OCI-LY1 (cell line): ENCODE measurements at regions not wholly inside any gene's neighbourhood (a gene's known extent, or its start where the extent isn't known, plus 50 kb on each side); places are given as distances from the start of the nearest gene placed in this dataset.

Experiments
- H2AFZ ChIP-seq: fragments of 200-600 bp; sonication (generic), shearing (Covaris generic); 2 replicates; pipeline ENCODE4 v1.6.0; 2014; ENCODE audit warnings: antibody characterized with exemption, mild to moderate bottlenecking, low read length
- H3F3A ChIP-seq: fragments of 200-600 bp; sonication (generic), shearing (Covaris generic); 2 replicates; pipeline ENCODE4 v1.6.0; 2014; ENCODE audit warnings: mild to moderate bottlenecking, antibody characterized with exemption, low read length, moderate library complexity; ENCODE audit not compliant: insufficient read depth
- H3K27ac ChIP-seq: fragments of 200-600 bp; sonication (generic); 2 replicates; pipeline ENCODE4 v1.5.1; 2014; ENCODE audit warnings: low read length, mixed run types, mild to moderate bottlenecking, low read depth; ENCODE audit not compliant: poor library complexity, severe bottlenecking
- H3K27me3 ChIP-seq: fragments of 200-600 bp; sonication (generic); 2 replicates; pipeline ENCODE4 v1.6.0; 2014; ENCODE audit warnings: antibody characterized with exemption, mild to moderate bottlenecking, low read length, moderate library complexity; ENCODE audit not compliant: insufficient read depth
- H3K36me3 ChIP-seq: fragments of 200-600 bp; sonication (generic); 2 replicates; pipeline ENCODE4 v1.6.1; 2014; ENCODE audit warnings: mild to moderate bottlenecking, antibody characterized with exemption, low read length, moderate library complexity, mixed read lengths; ENCODE audit not compliant: insufficient read depth
- H3K4me1 ChIP-seq: fragments of 200-600 bp; sonication (generic); 2 replicates; pipeline ENCODE4 v1.5.1; 2014; ENCODE audit warnings: mild to moderate bottlenecking, low read length, moderate library complexity; ENCODE audit not compliant: insufficient read depth, severe bottlenecking
- H3K4me2 ChIP-seq: fragments of 200-600 bp; sonication (generic), shearing (Covaris generic); 2 replicates; pipeline ENCODE4 v1.6.1; 2014; ENCODE audit warnings: low read length
- H3K4me3 ChIP-seq: fragments of 200-600 bp; sonication (generic); 2 replicates; pipeline ENCODE4 v1.5.1; 2014; ENCODE audit warnings: low read length, low read depth, mild to moderate bottlenecking, mixed read lengths; ENCODE audit not compliant: poor library complexity, severe bottlenecking
- H3K79me2 ChIP-seq: fragments of 200-600 bp; shearing (Covaris generic); 2 replicates; pipeline ENCODE4 v1.6.1; 2016; ENCODE audit warnings: mixed run types, low read length, mixed read lengths; ENCODE audit not compliant: insufficient read depth
- H3K9ac ChIP-seq: fragments of 200-600 bp; sonication (generic), shearing (Covaris generic); 2 replicates; pipeline ENCODE4 v1.6.1; 2014; ENCODE audit warnings: mild to moderate bottlenecking, low read length, mixed read lengths
- H3K9me2 ChIP-seq: fragments of 200-600 bp; sonication (generic), shearing (Covaris generic); 2 replicates; pipeline ENCODE4 v1.6.1; 2014; ENCODE audit warnings: low read depth, mild to moderate bottlenecking, low read length, mixed read lengths
- H3K9me3 ChIP-seq: fragments of 200-600 bp; shearing (Covaris generic); 2 replicates; pipeline ENCODE4 v1.6.1; 2014; ENCODE audit warnings: low read length, mixed read lengths
- H4K20me1 ChIP-seq: fragments of 200-600 bp; sonication (generic), shearing (Covaris generic); 2 replicates; pipeline ENCODE4 v1.6.0; 2016; ENCODE audit warnings: mild to moderate bottlenecking, low read length; ENCODE audit not compliant: insufficient read depth
- EZH2 ChIP-seq: fragments of 200-600 bp; sonication (generic), shearing (Covaris generic); IDR thresholded peaks from 2 replicates; pipeline ENCODE4 v1.8.0; 2017; ENCODE audit warnings: borderline replicate concordance, mixed run types, mild to moderate bottlenecking, antibody characterized with exemption, low read length, moderate library complexity, mixed read lengths
- TF ChIP-seq, protein P1 (sequence below): fragments of 200-600 bp; sonication (generic), shearing (Covaris generic); IDR thresholded peaks from 2 replicates; pipeline ENCODE4 v1.5.1; 2017; ENCODE audit warnings: mild to moderate bottlenecking, antibody characterized with exemption, low read length, moderate library complexity, mixed read lengths

- Histone ChIP-seq H3K27ac (no peak overlapping the region), H4K20me1 (no peaks in the 10 kb centered on the region), H3K4me1 (no peaks in the 10 kb centered on the region), H3K79me2 (no peaks in the 10 kb centered on the region), H3F3A (no peaks in the 10 kb centered on the region), H3K9ac (no peak overlapping the region), H3K9me2 (no peaks in the 10 kb centered on the region), H3K27me3 (no peaks in the 10 kb centered on the region), H3K4me2 (no peak overlapping the region), H3K9me3 (no peaks in the 10 kb centered on the region), H3K4me3 (no peak overlapping the region), H2AFZ (no peak overlapping the region), H3K36me3 (no peaks in the 10 kb centered on the region)
- TF ChIP-seq, protein P1, sequence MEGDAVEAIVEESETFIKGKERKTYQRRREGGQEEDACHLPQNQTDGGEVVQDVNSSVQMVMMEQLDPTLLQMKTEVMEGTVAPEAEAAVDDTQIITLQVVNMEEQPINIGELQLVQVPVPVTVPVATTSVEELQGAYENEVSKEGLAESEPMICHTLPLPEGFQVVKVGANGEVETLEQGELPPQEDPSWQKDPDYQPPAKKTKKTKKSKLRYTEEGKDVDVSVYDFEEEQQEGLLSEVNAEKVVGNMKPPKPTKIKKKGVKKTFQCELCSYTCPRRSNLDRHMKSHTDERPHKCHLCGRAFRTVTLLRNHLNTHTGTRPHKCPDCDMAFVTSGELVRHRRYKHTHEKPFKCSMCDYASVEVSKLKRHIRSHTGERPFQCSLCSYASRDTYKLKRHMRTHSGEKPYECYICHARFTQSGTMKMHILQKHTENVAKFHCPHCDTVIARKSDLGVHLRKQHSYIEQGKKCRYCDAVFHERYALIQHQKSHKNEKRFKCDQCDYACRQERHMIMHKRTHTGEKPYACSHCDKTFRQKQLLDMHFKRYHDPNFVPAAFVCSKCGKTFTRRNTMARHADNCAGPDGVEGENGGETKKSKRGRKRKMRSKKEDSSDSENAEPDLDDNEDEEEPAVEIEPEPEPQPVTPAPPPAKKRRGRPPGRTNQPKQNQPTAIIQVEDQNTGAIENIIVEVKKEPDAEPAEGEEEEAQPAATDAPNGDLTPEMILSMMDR = no peak
- TF ChIP-seq EZH2 = no peak
Observed at GRCh38 chr2:129710670-129711495, 268.6 kb upstream of the RAB6C start.

DNA sequence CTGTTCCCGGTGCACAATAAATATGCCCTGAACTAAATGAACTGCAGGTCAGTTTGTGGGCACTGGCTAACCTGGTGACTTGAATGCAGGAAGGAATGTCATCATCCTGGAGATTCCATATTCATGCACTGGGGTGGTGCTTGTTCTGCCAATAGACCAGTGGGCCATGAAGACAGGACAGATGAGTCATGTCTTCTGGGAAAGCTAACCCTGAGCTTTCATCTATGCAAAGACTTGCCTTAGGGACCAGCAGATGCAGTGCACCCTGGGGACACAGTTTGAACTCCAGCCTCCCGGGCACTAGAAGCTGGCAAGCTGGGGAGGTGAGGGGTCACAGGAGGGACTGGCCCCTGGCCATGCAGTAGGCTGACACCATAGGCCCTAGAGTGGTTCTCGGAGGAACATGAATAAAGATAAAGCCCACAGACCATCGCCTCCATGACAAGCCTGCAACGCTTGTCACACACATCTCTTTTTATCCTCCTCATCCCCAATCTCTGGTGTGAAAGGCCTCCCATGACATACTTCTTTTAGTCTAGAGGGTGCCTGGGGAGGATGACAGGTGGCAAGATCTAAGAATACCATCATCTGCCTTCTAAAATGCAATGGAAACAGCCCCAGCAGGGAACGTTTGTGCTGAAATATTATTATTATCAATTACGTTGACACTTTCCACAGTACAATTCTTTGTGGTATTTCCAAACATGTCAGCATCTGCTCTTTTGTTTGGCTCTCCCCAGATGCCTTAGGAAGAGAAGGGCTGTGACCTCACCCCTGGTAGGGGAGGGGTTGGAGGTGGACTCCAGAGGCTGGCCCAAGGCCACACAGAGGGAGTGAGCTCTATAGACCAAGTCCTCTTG, 267.4 kb upstream of the RAB6C start:
- Histone ChIP-seq H3K9ac (no peak overlapping the region), H3K4me3 (no peak overlapping the region), H3K79me2 (no peaks in the 10 kb centered on the region), H2AFZ (no peak overlapping the region), H3K9me2 (no peaks in the 10 kb centered on the region), H3F3A (no peaks in the 10 kb centered on the region), H3K9me3 (no peaks in the 10 kb centered on the region), H3K36me3 (no peaks in the 10 kb centered on the region), H3K27ac (no peak overlapping the region), H3K4me2 (no peak overlapping the region), H4K20me1 (no peaks in the 10 kb centered on the region), H3K27me3 (no peaks in the 10 kb centered on the region), H3K4me1 (no peaks in the 10 kb centered on the region)
- no peak for TF ChIP-seq EZH2
- TF ChIP-seq, protein P1 = no peak

DNA sequence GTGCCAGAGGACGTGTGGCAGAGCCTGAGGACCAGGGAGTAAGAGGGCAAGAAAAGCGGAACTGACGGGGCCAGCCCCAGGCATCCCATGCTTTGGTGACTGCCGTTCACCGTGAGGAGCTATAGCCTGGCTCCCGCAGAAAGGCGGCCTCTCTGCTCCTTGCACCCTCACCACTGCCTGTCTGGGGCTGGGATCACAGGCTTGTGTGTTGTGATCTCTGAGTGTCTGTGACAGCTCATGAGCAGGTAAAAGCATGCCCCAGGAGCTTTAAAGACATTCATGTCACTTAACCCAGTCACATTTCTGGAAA, 266.8 kb upstream of the RAB6C start:
- Histone ChIP-seq H3K27me3 (no peaks in the 10 kb centered on the region), H3K4me2 (no peak overlapping the region), H3K4me3 (no peak overlapping the region)

More for the DNA sequence above, 266.8 kb upstream of the RAB6C start:
- Histone ChIP-seq H3K9ac (no peak overlapping the region), H3K4me1 (no peaks in the 10 kb centered on the region), H2AFZ (no peak overlapping the region), H3F3A (no peaks in the 10 kb centered on the region), H4K20me1 (no peaks in the 10 kb centered on the region), H3K27ac (no peak overlapping the region), H3K79me2 (no peaks in the 10 kb centered on the region), H3K9me2 (no peaks in the 10 kb centered on the region), H3K9me3 (no peaks in the 10 kb centered on the region), H3K36me3 (no peaks in the 10 kb centered on the region)
- TF ChIP-seq, protein P1 = no peak
- no peak for TF ChIP-seq EZH2
